GM21515 (cell line): ENCODE measurements at regions not wholly inside any gene's neighbourhood (a gene's known extent, or its start where the extent isn't known, plus 50 kb on each side); places are given as distances from the start of the nearest gene placed in this dataset.

Source experiments
- ATAC-seq: cut with Tn5 transposase; IDR thresholded peaks from one replicate; pipeline ENCODE4 v1.9.1; 2021; ENCODE audit not compliant: unreplicated experiment

DNA sequence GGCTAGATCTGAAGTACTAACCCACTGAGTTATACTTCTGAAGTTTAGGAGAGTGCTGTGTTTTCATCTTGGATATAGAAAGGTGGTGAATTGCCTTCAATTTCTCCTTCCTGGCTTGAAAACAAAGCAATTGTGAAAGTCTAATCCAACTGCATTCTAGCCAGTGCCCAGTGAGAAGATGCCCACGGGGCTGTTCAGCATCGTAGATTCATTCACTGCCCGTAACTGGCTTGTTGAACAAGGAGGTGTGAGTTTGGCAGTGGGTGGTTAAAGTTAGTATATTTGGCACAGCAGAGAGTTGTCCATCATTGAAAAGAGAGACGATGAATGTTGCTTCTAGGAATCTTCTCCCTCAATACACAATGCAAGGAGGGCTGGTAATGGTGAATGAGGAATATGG, 82.3 kb upstream of the RND3 start:
- no peak for ATAC-seq

- no peak for ATAC-seq
Measured at GRCh38 chr2:150567771-150568301, 80.4 kb upstream of the RND3 start.

DNA sequence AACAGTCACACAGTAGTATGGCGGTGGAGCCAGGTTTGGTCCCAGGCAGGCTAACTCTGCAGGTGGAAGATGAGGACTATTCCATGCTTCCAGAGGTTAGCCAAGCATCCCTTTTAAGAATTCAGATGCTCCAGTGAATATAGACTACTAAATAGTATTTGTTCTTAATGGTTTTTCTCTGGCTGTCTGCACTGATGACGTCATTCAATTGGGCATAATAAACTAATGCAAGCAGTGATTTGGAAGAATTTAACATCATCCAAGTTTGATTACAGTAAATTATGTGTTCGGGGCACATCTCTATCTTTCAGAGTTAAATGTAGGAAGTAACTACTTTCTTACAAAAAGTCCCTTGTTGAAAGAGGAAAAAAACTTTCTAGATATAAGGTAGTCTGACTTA, 78.8 kb upstream of the RND3 start:
- ATAC-seq, result no peak

DNA sequence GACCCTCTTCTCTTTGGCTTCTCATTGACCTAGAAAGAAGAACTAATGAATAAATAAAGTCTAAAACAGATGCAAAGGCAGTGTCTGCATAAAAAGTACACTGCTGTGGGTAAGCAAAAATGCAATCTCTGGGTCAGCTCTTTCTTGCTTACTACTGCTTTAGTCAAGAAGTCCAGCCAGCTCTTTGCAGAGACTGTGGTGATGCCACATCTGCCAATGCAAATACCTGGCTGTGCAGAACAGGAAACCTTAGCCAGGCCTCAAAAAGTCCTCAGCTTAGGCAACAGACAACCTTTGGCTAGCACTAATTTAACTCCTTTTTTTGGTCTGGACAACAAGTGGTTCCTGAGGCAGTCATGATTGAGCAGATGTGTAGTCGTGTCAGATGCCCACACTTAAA, 73.6 kb upstream of the RND3 start:
- no peak for ATAC-seq

DNA sequence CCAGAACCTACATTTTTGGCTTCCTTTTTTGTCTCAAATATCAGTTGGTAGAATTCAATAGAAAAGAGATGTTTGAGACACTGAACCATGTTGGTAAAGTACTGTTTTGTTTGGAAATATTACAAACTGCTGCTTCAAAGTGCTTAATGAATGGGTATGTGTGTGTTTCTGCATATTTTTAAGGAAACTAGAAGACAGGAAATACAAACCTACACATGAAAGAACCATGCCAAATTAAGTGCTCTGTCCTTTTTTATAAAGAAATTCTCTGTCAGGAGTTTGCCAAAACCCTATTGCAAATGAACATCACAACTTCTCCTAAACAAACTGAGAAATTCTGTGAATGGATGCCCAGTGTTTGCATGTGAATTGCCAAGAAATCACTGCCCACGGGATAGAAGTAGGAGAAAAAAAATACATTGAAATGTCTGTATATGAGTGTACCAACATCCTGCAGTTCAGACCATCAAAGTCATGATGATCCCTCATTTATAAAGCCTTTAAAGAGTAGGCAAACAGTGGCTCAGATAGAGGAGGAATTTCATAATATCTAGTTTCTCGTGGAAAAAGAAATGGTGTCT, 69.6 kb upstream of the RND3 start:
- ATAC-seq, result no peak

DNA sequence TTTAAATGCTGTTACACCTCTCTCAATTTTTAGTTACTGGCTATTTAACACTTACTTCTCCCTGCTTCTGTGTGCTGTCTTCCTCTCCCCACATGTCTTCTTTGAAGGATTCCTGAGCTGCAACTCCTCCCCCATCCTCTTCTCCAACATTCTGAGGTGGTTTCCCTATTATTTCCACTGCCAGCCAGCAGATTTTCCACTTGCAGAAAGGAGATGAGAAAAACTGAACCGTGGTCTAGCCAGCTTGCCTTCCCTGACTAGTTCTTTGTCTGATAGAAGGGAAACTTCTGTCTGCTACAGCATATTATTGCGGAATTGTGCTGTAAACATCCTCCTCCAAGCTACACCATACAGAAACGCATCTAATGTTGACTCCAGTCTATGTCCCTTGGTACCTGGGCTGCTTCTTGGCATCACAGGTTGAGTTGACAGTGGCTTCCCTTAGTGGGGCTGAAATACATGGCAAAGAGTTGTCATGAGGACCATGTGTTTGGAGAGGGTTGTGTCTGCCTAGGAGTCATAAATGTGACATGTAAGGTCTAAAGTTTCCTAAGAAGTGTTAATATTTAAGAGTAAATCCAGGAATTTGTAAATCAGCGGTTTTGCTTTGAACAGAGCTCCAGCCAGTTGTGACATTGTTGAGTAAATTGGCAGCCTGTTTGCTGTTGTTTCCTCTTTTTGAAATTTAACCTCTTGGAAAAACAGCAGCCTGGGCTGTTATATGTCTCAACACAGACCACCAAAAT, 68.3 kb upstream of the RND3 start:
- ATAC-seq, result no peak

DNA sequence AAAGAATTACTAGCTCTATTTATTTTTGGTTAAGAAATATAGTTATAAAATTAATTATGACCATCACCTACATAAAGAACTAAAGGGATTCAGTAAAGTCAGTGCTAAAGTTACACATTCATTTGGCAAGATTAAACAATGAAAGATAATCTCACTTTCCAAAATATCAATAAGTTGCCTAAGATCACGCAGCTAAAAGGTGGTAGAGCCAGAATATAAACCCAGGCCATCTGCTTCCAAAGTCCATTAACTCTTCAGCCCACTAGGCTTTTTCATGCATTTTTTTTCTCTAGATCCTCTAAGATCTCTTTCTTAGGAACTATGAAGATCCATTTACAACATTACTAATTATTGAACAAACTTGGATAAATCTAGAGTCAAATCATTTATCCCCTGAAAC, 66.6 kb upstream of the RND3 start:
- no peak for ATAC-seq

GRCh38 chr2:150552041-150552820, 64.8 kb upstream of the RND3 start:
- ATAC-seq, result no peak

- no peak for ATAC-seq
Measured at GRCh38 chr2:150549381-150549780, 61.9 kb upstream of the RND3 start.

DNA sequence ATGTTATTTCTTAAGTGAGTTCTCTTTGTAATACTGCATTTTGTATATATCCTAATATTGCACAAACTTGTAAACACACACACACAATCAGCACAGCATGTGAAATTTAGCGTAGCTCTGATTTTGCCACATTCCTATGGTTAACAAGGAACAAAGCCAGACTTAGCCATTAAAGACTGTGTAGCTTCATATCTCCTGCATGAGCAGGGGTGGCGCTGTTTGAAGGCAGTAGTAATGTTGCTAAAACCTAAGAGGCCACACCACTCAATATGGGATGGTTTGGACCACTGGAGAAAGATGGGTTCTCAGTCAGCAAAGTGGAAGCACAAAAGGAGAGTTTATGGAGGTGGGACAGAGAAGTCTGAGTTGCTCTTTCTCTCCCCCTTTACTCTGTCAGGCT, 61.1 kb upstream of the RND3 start:
- ATAC-seq, result no peak

DNA sequence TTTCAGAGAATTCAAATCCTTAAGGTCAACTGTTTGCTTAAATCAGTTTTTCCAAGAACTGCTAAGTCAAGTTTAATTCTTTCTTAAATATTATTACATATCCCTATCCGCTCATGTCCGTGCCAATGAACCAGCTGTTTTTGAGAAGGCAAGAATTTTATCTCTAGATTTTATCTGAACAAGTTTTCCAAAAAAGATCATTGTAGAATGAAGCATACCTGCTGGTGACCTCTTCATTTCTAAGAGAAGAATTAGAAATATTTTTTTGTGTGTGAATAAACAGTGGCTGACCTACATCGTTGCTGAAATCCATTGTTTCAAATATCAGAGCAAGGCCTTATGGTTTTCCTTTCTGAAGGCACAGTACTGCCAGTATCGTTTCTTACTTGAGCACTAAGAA, 58.4 kb upstream of the RND3 start:
- ATAC-seq, result no peak

GRCh38 chr2:150544731-150545130, 57.3 kb upstream of the RND3 start:
- no peak for ATAC-seq

GRCh38 chr2:150542692-150543091, 55.2 kb upstream of the RND3 start:
- ATAC-seq, result no peak

DNA sequence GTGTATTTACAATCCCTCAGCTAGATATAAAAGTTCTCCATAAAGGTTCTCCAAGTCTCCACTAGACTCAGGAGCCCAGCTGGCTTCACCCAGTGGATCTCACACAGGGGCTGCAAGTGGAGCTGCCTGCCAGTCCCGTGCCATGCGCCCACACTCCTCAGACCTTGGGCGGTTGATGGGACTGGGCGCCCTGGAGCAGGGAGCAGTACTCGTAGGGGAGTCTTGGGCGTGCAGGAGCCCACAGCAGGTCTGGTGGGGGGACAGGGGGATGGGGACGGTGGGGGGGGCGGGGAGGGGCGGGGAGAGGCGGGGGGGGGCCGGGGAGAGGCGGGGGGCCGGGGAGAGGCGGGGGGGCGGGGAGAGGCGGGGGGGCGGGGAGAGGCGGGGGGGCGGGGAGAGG, 54.7 kb upstream of the RND3 start:
- ATAC-seq, result no peak

DNA sequence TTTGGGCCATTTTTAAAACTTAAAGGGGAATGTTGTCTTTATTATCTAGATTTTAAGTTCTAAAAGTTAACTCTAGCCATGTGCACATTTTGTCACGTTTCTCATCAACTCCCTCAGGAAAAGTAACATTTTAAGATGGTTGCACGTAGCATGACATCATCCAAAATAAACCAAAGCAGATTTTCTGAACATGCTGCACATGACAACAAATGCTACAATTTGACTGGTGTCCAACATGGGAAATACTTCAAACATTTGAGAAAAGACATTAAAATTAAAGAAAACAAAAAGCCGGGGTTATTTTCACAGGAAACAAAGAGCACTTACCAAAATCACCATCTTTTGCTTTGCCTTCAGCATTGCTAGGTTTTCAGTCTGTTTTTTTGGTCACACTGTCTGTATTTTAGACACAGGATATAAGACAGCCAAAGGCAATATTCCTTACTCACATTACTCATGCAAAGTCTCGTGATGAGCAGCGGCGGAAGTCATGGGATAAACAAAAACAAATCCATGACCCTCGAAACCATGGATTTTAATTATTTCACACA, 51.3 kb upstream of the RND3 start:
- no peak for ATAC-seq
